IPS DF 19.7 (cell line): ENCODE measurements at regions not wholly inside any gene's neighbourhood (a gene's known extent, or its start where the extent isn't known, plus 50 kb on each side); places are given as distances from the start of the nearest gene placed in this dataset.
"Not testable (repeated sequence)": the region's sequence is repeated elsewhere in the genome, so short reads cannot be mapped to it uniquely, and the experiment has no call there.

Source experiments
- DNase-seq: peaks from one replicate; pipeline ENCODE4 v3.0.0-alpha.2; 2013; ENCODE audit warnings: low read depth, low spot score

DNA sequence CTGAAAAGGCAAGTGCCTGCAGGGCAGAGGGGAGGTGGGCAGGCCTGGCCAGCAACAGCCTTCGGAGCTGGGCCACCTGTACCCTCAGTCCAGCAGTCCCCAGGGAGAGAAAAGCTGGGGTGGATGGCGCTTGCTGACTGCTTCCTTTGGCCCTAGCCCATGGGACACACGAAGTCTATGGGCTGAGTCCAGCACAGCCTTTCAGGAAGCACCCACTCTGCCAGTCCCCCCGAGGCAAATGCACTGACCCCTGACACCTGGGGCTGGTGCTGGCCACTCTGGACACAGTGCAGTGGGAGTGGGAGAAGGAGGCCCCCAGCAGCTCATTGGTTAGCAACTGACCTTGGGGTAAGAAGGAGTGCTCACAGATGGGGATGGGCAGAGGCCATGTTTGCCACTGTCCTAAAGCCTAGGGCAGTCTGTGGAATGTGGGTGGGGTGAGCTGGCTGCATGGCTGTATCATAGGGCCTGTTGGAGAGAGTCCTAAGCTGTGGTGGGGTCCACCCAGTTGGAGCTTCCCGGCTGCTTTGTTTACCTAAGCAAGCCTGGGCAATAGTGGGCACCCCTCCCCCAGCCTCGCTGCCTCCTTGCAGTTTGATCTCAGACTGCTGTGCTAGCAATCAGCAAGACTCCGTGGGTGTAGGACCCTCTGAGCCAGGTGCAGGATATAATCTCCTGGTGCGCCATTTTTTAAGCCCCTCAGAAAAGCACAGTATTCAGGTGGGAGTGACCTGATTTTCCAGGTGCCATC lies 240.2 kb downstream of the ANKRD30B start:
- DNase-seq: not testable (repeated sequence)

- not testable (repeated sequence) for DNase-seq
Observed at GRCh38 chr18:14989569-14989968, 241.6 kb downstream of the ANKRD30B start.

GRCh38 chr18:14991934-14992445 lies 244.0 kb downstream of the ANKRD30B start:
- DNase-seq: not testable (repeated sequence)

GRCh38 chr18:14992758-14993157 lies 244.8 kb downstream of the ANKRD30B start:
- not testable (repeated sequence) for DNase-seq

GRCh38 chr18:14995023-14995422 lies 247.1 kb downstream of the ANKRD30B start:
- DNase-seq: not testable (repeated sequence)

DNA sequence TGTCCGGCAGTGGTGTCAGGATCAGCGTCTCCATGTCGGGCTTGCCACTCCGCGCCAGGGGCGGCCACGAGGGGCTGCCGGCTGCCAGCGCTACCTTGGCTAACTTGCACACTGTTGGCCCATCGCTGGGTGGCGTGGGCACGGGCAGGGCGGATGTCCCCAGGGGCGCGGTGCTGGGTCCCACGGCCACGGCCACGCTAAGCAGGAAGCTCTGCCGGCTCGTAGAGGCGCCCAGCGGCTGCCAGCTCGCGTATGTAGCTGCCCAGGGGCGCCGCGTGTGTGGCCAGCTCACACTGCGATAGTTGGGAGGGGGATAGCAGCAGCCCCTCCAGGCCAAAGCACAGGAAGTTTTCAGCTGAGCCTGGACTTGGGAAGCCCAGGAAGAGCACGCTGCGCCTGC lies 249.4 kb downstream of the ANKRD30B start:
- no peak for DNase-seq

GRCh38 chr18:14997899-14998298 lies 249.9 kb downstream of the ANKRD30B start:
- DNase-seq: not testable (repeated sequence)

DNA sequence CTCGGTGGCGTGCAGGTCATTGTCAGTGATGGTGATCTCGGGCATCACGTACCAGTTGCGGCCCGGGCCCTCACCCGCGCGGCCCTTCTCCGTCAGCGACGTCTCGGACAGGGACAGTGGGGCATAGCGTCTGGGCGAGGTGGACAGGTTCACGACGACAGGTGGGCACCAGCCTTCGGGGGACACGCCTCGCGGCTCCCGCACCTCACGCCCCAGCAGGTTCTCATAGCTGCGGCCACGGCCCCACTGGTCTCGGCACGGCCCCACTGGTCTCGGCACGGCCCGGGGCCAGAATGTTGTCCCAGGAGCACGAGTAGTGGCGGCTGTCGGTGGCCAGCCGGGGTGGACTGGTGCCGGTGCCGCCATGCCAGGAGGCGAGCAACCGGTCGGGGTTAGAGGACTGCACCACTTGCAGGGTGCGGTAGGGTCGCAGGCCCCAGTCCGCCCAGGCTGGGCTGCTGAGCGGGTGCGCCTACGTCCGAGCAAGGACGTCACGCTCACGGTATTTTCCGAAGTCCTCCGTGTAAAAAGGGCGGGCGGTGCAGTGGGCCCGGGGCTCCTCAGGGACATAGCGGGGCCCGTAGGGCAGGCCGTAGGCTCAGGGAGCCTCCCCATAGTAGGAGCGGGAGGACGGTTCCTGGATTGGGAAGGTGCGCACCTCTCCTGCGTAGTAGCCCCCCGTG lies 250.5 kb downstream of the ANKRD30B start:
- DNase-seq: not testable (repeated sequence)

DNA sequence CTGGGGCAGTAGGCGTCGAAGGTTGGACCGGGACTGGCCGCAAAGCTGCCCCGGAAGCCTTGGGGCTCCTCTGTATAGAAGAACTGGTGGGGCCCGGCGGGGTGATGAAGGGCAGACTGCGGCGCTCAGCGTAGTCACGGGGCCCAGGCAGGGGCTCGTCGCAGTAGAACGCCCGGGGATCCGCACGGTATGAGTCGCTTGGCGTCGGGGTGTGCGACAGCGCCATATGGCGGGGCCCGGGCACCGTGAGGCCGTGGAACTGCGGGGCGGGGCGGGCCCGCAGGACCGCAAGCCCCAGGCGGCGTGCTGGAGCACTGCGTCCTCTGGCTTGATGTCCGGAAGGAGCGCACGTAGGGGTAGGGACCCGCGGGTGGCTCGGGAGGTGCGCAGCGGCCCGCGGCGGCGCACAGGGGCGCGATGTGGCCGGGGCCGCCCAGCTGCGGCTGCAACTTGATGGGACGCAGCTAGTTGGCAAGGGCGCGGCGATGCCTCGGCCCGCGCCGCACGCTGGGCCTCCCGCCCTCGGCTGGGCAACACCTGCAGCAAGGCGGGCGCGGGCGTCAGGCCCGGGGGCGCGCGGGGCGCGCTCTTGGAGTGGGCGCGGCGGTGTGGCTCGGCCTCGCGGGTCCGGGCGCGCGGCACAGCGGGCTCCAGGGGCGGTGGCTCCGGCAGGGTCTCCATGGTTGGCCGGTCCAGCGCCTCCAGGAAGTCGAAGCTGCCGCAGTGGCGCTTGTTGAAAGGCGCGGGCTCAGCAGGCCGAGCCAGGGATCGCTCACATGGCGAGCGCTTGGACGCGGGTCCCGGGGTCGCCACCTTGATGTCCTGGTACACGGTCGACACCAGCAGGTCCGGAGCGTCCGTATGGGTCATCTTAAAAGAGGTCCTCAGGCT lies 251.4 kb downstream of the ANKRD30B start:
- DNase-seq: no peak

DNA sequence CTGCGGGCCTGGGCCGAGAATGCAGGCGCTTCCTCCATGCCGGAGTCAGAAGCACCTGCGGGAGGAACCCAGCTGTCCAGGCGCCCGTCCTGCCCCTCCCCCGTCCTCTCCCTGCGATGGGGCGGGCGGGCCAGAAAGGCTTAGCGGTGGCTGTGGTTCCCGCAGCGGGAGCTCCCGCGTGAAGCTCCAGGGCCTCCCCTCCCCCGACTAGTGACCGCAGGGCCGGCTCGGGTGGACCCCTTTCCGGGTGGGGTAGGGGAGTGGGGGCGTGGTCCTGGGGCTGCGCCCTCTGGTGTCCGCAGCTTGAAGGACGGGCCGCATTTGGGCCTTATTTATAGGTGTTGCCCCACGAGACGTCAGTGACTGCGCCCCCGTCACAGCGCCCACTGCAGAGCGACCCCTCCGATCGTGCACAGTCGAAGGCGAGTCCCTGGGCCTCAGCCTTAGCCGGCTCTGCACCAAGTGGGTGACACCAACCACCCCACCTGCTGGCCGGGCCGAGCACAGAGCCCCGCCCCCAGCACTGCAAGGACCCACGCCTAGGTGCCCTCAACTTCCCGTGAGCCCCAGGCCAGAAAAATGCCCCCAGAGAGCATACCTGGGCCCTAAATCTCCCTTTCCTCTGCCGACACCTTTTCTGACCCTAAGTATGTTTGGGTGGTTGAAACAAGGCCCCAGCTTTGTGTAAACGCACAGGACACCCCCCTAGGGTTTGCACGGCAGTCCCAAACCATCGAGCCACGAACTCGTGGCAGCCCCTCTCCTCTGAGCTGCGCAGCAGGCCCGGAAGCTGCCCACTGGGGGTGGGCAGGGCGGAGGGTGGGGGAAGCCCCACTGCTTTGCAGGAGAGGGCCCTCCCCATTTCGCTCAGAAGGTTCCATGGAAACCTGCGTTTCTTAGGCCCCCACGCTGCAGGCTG lies 252.4 kb downstream of the ANKRD30B start:
- DNase-seq: not testable (repeated sequence)

DNA sequence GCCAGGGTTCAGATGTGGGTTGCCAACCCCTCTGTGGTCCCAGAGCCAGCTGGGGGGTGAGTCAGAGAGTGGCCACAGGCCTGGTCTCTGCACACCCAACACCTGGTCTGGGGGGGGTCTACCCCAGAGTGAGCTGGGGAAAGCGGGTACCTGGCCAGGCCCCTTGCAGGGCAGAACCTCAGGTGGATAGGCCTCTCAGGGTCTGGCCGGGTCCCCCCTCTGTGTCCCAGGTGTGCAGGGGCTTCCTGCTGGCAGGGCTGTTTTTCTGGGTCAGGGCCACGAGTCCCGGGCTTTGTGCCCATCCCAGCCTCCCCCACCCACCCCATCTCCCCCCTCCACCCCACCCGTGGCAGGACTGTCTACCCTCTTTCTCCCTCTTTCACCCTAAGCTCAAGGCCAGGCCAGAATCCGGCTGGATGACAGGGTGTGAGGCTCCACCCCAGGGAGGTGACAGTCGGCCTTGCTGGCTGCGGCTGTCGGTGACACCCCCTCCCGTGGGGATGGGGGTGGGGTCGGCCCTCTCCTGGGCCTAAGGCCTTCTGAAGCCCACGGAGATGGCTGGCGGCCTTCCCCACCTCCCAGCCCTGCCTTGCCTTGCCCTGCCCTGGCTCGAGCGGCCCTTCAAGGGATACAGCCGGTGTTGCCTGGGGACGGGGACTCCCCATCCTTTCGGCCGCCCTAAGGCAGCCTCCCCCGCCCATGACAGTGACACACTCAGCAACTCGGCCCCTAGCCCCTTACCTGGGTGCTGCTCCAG lies 253.2 kb downstream of the ANKRD30B start:
- DNase-seq: not testable (repeated sequence)

DNA sequence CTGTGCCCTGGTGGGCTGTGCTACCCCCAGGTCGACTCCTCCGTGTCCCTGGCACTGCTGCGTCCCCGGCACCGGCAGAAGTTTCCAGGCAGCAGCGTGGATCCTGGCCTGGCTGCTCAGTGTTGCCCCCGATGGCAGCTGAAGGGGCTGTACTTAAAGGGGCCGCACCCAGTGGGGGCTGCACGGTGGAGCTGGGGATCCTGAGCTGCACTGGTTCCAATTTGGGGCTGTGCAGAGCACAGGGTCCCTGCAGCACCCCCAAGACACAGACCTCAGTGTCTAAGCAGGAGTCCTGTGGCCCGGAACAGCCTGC lies 253.8 kb downstream of the ANKRD30B start:
- not testable (repeated sequence) for DNase-seq

DNA sequence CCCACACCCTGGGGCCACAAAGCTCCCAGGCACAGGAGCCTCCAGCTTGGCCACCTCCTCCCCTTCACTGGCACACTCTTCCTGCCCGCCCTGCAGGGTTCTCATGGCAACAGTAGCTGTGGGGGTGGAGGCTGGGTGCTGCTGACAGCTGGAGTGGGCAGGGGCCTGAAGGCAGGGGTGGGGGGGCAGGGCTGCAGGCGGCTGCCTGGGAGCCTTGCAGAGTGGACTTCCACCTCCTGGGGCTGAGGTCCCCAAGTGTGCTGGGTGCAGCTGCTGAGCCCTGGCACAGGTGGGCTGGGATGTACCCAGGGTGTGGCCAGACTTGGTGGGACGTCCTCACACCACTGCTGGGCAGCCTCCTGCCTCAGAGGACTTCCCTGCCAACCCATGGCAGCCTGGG lies 254.8 kb downstream of the ANKRD30B start:
- DNase-seq: not testable (repeated sequence)

DNA sequence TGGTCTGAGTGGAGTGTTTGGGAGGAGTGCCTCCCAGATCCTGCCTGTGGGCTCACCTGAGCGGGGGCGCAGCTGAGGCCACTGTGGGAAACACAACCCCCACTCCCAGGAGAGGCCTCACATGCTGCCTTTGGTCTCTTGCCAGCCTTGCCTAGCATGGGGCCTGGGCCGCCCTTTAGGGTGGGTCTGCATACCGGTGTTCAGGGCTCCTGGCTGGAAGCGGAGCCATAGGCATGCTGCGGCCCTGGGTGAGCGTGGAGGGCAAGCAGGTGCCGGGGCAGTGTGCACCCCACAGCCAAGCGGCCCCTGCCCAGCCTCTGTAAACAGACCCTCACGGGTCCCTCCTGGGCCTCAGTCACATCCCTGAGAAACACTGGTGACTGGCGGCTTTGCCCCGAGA lies 255.3 kb downstream of the ANKRD30B start:
- not testable (repeated sequence) for DNase-seq

DNA sequence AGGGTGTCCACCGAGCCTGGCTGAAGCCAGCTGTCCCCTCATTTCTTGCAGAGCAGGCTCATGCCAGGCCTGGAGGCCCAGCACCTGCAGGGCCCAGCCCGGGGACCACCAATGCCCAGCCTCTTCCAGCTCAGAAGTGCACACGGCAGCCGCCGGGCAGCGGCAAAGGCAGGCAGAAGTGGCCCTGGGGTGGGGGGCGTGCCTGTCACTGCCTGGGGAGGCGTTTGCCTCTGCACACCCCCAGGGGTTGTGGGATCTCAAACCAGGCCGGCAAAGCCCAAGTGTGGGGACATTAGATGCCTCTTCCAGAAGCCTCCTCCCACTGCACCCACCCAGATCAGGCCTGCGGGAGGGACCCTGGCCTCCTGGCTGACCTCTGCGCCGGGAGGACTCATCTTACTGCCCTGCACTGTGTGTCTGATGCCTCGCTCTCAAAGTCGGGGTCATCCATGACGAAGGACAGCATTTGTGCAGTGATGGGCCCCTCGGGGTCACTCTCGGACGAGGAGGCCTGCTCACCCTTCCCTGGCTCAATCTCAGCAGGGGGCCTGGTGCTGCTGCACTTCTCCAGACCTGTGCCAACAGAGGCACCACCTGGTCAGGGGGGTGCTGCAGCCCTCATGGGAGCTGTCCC lies 255.8 kb downstream of the ANKRD30B start:
- DNase-seq: not testable (repeated sequence)

DNA sequence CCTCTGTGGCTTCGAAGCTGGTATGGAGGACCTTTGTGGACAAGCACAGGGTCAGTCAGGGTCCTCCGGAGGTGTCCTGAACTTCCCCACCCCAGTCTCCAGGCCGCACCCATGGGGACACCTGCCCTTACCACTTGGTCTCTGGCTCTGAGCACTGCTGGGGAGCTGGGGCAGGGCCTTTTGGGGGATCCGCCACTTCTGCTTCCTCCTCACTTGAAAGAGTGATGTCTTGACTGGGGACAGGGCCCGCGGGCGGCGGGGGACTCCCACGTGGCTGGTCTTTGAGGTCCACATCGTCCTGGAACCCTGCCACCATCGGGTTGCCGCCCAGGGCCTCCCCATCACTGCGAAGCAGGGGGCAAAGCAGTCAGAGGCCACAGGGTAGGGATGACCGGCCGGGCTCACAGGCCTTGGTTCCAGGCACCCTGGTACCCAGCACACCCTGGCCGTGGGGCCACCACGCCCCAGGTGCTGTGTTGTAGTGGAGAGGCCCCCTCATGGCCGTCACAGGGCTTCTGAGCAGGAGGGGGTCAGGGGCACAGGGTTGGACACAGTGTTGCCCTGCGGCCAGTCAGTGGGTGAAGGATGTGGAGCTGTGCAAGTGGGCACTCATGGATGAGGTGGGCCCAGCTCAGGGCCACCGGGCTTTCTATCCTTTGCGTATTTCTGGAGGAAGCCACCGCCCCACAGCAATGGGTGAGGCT lies 256.4 kb downstream of the ANKRD30B start:
- DNase-seq: not testable (repeated sequence)

- no peak for DNase-seq
Observed at GRCh38 chr18:15005313-15006130, 257.6 kb downstream of the ANKRD30B start.

- not testable (repeated sequence) for DNase-seq
Observed at GRCh38 chr18:15006616-15007015, 258.6 kb downstream of the ANKRD30B start.
